IPS-15b (cell line): ENCODE measurements at regions not wholly inside any gene's neighbourhood (a gene's known extent, or its start where the extent isn't known, plus 50 kb on each side); places are given as distances from the start of the nearest gene placed in this dataset.
"Not testable (repeated sequence)": the region's sequence is repeated elsewhere in the genome, so short reads cannot be mapped to it uniquely, and the experiment has no call there.

Experiments
- H3K27me3 ChIP-seq: one replicate; pipeline ENCODE4 v1.6.1; 2013; ENCODE audit warnings: low read length; ENCODE audit not compliant: control insufficient read depth, insufficient read depth
- H3K36me3 ChIP-seq: one replicate; pipeline ENCODE4 v1.6.1; 2013; ENCODE audit warnings: low read length; ENCODE audit not compliant: control insufficient read depth, insufficient read depth
- H3K4me1 ChIP-seq: one replicate; pipeline ENCODE4 v1.6.1; 2013; ENCODE audit warnings: mild to moderate bottlenecking, low read length; ENCODE audit not compliant: control insufficient read depth, insufficient read depth
- H3K4me3 ChIP-seq: one replicate; pipeline ENCODE4 v1.5.1; 2013; ENCODE audit warnings: low read depth, low read length
- H3K9ac ChIP-seq: one replicate; pipeline ENCODE4 v1.6.1; 2013; ENCODE audit warnings: low read depth, mild to moderate bottlenecking, low read length
- H3K9me3 ChIP-seq: one replicate; pipeline ENCODE4 v1.6.1; 2013; ENCODE audit warnings: mild to moderate bottlenecking, low read length; ENCODE audit not compliant: control insufficient read depth, insufficient read depth

GRCh38 chr4:114420069-114420468 lies 178.5 kb upstream of the UGT8 start:
- no peaks in the 10 kb centered on the region for H3K27me3 ChIP-seq
- H3K9me3 ChIP-seq: no peaks in the 10 kb centered on the region
- no peaks in the 10 kb centered on the region for H3K4me1 ChIP-seq
- H3K36me3 ChIP-seq: no peaks in the 10 kb centered on the region
- H3K9ac ChIP-seq: no peak overlapping the region
- H3K4me3 ChIP-seq: no peak overlapping the region

GRCh38 chr4:114423582-114423981 lies 175.0 kb upstream of the UGT8 start:
- Histone ChIP-seq H3K27me3 (no peaks in the 10 kb centered on the region), H3K9ac (no peak overlapping the region), H3K36me3 (no peaks in the 10 kb centered on the region), H3K4me3 (no peak overlapping the region), H3K4me1 (no peaks in the 10 kb centered on the region), H3K9me3 (no peaks in the 10 kb centered on the region)

- Histone ChIP-seq H3K4me3 (no peak overlapping the region), H3K36me3 (no peaks in the 10 kb centered on the region), H3K9me3 (no peaks in the 10 kb centered on the region), H3K4me1 (no peaks in the 10 kb centered on the region), H3K27me3 (no peaks in the 10 kb centered on the region), H3K9ac (no peak overlapping the region)
Observed at GRCh38 chr4:114435116-114435515, 163.5 kb upstream of the UGT8 start.

GRCh38 chr4:114442856-114443255 lies 155.8 kb upstream of the UGT8 start:
- H3K27me3 ChIP-seq: no peaks in the 10 kb centered on the region
- no peaks in the 10 kb centered on the region for H3K9me3 ChIP-seq
- no peaks in the 10 kb centered on the region for H3K36me3 ChIP-seq
- H3K4me1 ChIP-seq: peaks cover 10% of the 10 kb centered on the region
- H3K9ac ChIP-seq: no peak overlapping the region
- no peak overlapping the region for H3K4me3 ChIP-seq

GRCh38 chr4:114444211-114444610 lies 154.4 kb upstream of the UGT8 start:
- H3K4me3 ChIP-seq: no peak overlapping the region
- no peak overlapping the region for H3K9ac ChIP-seq
- no peaks in the 10 kb centered on the region for H3K9me3 ChIP-seq
- peaks cover 12% of the 10 kb centered on the region for H3K4me1 ChIP-seq
- no peaks in the 10 kb centered on the region for H3K27me3 ChIP-seq
- no peaks in the 10 kb centered on the region for H3K36me3 ChIP-seq

- not testable (repeated sequence) for H3K9me3 ChIP-seq, H3K9ac ChIP-seq, H3K36me3 ChIP-seq, H3K27me3 ChIP-seq, H3K4me3 ChIP-seq
- H3K4me1 ChIP-seq: peaks cover 10% of the 10 kb centered on the region
Observed at GRCh38 chr4:114447963-114448516, 150.6 kb upstream of the UGT8 start.

- Histone ChIP-seq H3K4me3 (no peak overlapping the region), H3K4me1 (peaks cover 26% of the 10 kb centered on the region), H3K9me3 (no peaks in the 10 kb centered on the region), H3K9ac (no peak overlapping the region), H3K27me3 (no peaks in the 10 kb centered on the region), H3K36me3 (no peaks in the 10 kb centered on the region)
Observed at GRCh38 chr4:114458728-114459127, 139.9 kb upstream of the UGT8 start.

- Histone ChIP-seq H3K36me3 (no peaks in the 10 kb centered on the region), H3K4me1 (peaks cover 2% of the 10 kb centered on the region), H3K27me3 (no peaks in the 10 kb centered on the region)
Observed at GRCh38 chr4:114464726-114465272, 133.8 kb upstream of the UGT8 start.

GRCh38 chr4:114465766-114466165 lies 132.8 kb upstream of the UGT8 start:
- Histone ChIP-seq H3K9ac (no peak overlapping the region), H3K4me1 (peaks cover 2% of the 10 kb centered on the region), H3K27me3 (no peaks in the 10 kb centered on the region), H3K9me3 (no peaks in the 10 kb centered on the region), H3K36me3 (no peaks in the 10 kb centered on the region), H3K4me3 (no peak overlapping the region)

More at GRCh38 chr4:114464726-114465272, 133.8 kb upstream of the UGT8 start:
- no peaks in the 10 kb centered on the region for H3K9me3 ChIP-seq
- no peak overlapping the region for H3K4me3 ChIP-seq
- H3K9ac ChIP-seq: no peak overlapping the region

GRCh38 chr4:114466299-114466698 lies 132.3 kb upstream of the UGT8 start:
- H3K36me3 ChIP-seq: no peaks in the 10 kb centered on the region

GRCh38 chr4:114472269-114473032 lies 126.2 kb upstream of the UGT8 start:
- H3K9me3 ChIP-seq: no peaks in the 10 kb centered on the region
- no peaks in the 10 kb centered on the region for H3K4me1 ChIP-seq
- H3K27me3 ChIP-seq: no peaks in the 10 kb centered on the region
- H3K4me3 ChIP-seq: no peak overlapping the region
- no peaks in the 10 kb centered on the region for H3K36me3 ChIP-seq
- no peak overlapping the region for H3K9ac ChIP-seq

More at GRCh38 chr4:114466299-114466698, 132.3 kb upstream of the UGT8 start:
- peaks cover 2% of the 10 kb centered on the region for H3K4me1 ChIP-seq
- no peaks in the 10 kb centered on the region for H3K9me3 ChIP-seq
- no peak overlapping the region for H3K4me3 ChIP-seq
- H3K9ac ChIP-seq: no peak overlapping the region
- no peaks in the 10 kb centered on the region for H3K27me3 ChIP-seq

- H3K4me3 ChIP-seq: no peak overlapping the region
- no peaks in the 10 kb centered on the region for H3K36me3 ChIP-seq
- H3K9ac ChIP-seq: no peak overlapping the region
- peaks cover 3% of the 10 kb centered on the region for H3K4me1 ChIP-seq
- H3K9me3 ChIP-seq: no peaks in the 10 kb centered on the region
- H3K27me3 ChIP-seq: no peaks in the 10 kb centered on the region
Observed at GRCh38 chr4:114474188-114474800, 124.3 kb upstream of the UGT8 start.
